ENCODE measurements at regions not wholly inside any gene's neighbourhood (a gene's known extent, or its start where the extent isn't known, plus 50 kb on each side); places are given as distances from the start of the nearest gene placed in this dataset.

DNA sequence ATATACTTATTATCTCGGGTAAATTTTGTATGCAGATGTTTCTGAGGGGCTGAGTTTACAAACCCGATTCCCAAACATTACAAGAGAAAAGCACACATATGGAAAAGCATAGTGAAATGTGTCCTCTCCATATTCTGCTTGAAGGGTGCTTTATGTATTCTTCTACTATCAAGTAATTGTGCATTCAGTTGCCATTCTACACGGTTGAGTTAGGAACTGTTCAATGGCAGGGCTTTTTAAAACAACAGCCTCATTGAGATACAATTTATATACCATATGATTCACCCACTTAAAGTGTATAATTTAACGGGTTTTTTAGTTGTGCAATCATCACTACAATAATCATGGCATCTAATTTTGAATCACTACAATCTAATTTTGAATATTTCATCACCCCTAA is 138.4 kb upstream of the DLGAP1 start:
- 88% methylated on average over 1 of the region's 4 CpGs for WGBS

DNA sequence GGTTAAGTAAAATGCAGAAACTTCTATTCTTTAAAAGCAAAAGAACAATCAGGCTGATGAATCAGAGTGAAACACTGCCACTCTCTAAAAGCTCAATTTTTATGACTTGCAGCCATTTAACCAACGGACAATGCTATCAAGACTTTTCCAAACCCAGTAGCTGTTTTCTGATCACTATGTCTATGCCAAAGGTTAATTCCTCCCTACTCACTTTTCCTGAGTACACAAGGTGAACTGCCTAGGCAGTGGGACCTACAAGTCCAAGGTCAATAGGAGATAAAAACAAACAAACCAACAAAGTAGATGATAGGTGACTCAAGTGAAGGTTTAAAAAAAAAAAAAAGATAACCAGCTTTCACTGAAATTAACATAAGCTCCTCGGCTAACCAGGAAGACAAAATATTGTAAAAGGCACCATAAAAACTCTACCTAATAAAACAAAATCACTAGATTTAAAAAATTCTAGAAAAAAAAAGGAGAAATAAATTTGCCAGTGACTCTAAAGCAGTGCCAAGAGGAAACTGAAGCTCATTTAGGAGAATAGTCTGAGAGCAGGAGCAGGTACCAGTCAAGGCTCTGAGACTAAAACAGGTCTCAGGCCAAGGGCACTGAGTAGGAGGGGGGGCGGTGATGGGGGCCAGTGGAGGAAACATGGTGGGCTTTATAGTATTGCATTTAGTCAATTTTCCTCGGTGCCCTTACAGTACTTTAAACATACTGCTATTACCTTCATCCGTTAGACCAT is 134.1 kb upstream of the DLGAP1 start:
- Histone ChIP-seq H3K27ac (ENCODE audit: low read length, poor library complexity, severe bottlenecking) (no peak overlapping the region), H3K4me1 (ENCODE audit: control insufficient read depth, insufficient read depth, low read depth, low read length) (no peaks in the 10 kb centered on the region), H2BK15ac (ENCODE audit: low read depth, poor library complexity, severe bottlenecking) (no peak overlapping the region), H2AK5ac (ENCODE audit: low read length, severe bottlenecking) (no peak overlapping the region), H3K79me1 (replicated peaks; ENCODE audit: low read length, poor library complexity, severe bottlenecking) (no peaks in the 10 kb centered on the region), H3K14ac (ENCODE audit: low read length in 2 of 2) (no peak overlapping the region), H3K27me3 (ENCODE audit: control insufficient read depth in 1 of 2, insufficient read depth in 1 of 2, low read length in 2 of 2) (no peaks in the 10 kb centered on the region), H4K91ac (ENCODE audit: low read length) (no peak overlapping the region), H4K8ac (ENCODE audit: low read length) (no peak overlapping the region), H3K9ac (ENCODE audit: low read length) (no peak overlapping the region), H3K23ac (ENCODE audit: low read length in 2 of 2) (no peak overlapping the region), H2BK5ac (ENCODE audit: low read depth, low read length, poor library complexity, severe bottlenecking) (no peak overlapping the region), H3K4me3 (ENCODE audit: insufficient read depth in 1 of 2, low read depth in 1 of 2, low read length in 2 of 2) (no peak overlapping the region), H2BK12ac (ENCODE audit: low read length in 2 of 2) (no peak overlapping the region), H2AFZ (ENCODE audit: low read depth, low read length) (no peak overlapping the region), H3K18ac (ENCODE audit: low read depth in 1 of 2, low read length in 2 of 2) (no peak overlapping the region), H3K4ac (ENCODE audit: low read depth in 1 of 2, low read length in 2 of 2) (no peak overlapping the region), H3K36me3 (ENCODE audit: control insufficient read depth in 1 of 2, insufficient read depth in 2 of 2, low read depth in 1 of 2, low read length in 2 of 2) (no peaks in the 10 kb centered on the region), H3K4me2 (ENCODE audit: low read length, poor library complexity, severe bottlenecking) (no peak overlapping the region), H3K9me3 (ENCODE audit: control insufficient read depth, low read length) (no peaks in the 10 kb centered on the region), H2BK120ac (ENCODE audit: low read depth, low read length) (no peak overlapping the region)
- DNase-seq: no peak
- WGBS: 39% methylated on average over 2 of the region's 5 CpGs

More for the DNA sequence above, 138.4 kb upstream of the DLGAP1 start:
- no peak overlapping the region for H3K27ac ChIP-seq (ENCODE audit: low read length, poor library complexity, severe bottlenecking)
- no peak overlapping the region for H2BK12ac ChIP-seq (ENCODE audit: low read length in 2 of 2)
- DNase-seq: no peak
- no peak overlapping the region for H2BK15ac ChIP-seq (ENCODE audit: low read depth, poor library complexity, severe bottlenecking)
- no peaks in the 10 kb centered on the region for H3K79me1 ChIP-seq (replicated peaks; ENCODE audit: low read length, poor library complexity, severe bottlenecking)
- no peak overlapping the region for H4K91ac ChIP-seq (ENCODE audit: low read length)
- H3K4me3 ChIP-seq (ENCODE audit: insufficient read depth in 1 of 2, low read depth in 1 of 2, low read length in 2 of 2): no peak overlapping the region
- no peaks in the 10 kb centered on the region for H3K27me3 ChIP-seq (ENCODE audit: control insufficient read depth in 1 of 2, insufficient read depth in 1 of 2, low read length in 2 of 2)
- H3K23ac ChIP-seq (ENCODE audit: low read length in 2 of 2): no peak overlapping the region
- H3K14ac ChIP-seq (ENCODE audit: low read length in 2 of 2): no peak overlapping the region
- no peak overlapping the region for H3K18ac ChIP-seq (ENCODE audit: low read depth in 1 of 2, low read length in 2 of 2)
- no peak overlapping the region for H3K9ac ChIP-seq (ENCODE audit: low read length)
- no peak overlapping the region for H2BK5ac ChIP-seq (ENCODE audit: low read depth, low read length, poor library complexity, severe bottlenecking)
- no peak overlapping the region for H3K4ac ChIP-seq (ENCODE audit: low read depth in 1 of 2, low read length in 2 of 2)
- no peaks in the 10 kb centered on the region for H3K4me1 ChIP-seq (ENCODE audit: control insufficient read depth, insufficient read depth, low read depth, low read length)
- H3K4me2 ChIP-seq (ENCODE audit: low read length, poor library complexity, severe bottlenecking): no peak overlapping the region
- H2AK5ac ChIP-seq (ENCODE audit: low read length, severe bottlenecking): no peak overlapping the region
- no peaks in the 10 kb centered on the region for H3K36me3 ChIP-seq (ENCODE audit: control insufficient read depth in 1 of 2, insufficient read depth in 2 of 2, low read depth in 1 of 2, low read length in 2 of 2)
- H2AFZ ChIP-seq (ENCODE audit: low read depth, low read length): no peak overlapping the region
- no peak overlapping the region for H2BK120ac ChIP-seq (ENCODE audit: low read depth, low read length)
- H4K8ac ChIP-seq (ENCODE audit: low read length): no peak overlapping the region
- peaks cover 3% of the 10 kb centered on the region for H3K9me3 ChIP-seq (ENCODE audit: control insufficient read depth, low read length)

- H3K4me1 ChIP-seq (ENCODE audit: control insufficient read depth, insufficient read depth, low read depth, low read length): no peaks in the 10 kb centered on the region
- H3K79me1 ChIP-seq (replicated peaks; ENCODE audit: low read length, poor library complexity, severe bottlenecking): no peaks in the 10 kb centered on the region
- H3K18ac ChIP-seq (ENCODE audit: low read depth in 1 of 2, low read length in 2 of 2): no peak overlapping the region
- no peak overlapping the region for H3K27ac ChIP-seq (ENCODE audit: low read length, poor library complexity, severe bottlenecking)
- no peak overlapping the region for H3K4ac ChIP-seq (ENCODE audit: low read depth in 1 of 2, low read length in 2 of 2)
- no peaks in the 10 kb centered on the region for H3K36me3 ChIP-seq (ENCODE audit: control insufficient read depth in 1 of 2, insufficient read depth in 2 of 2, low read depth in 1 of 2, low read length in 2 of 2)
- no peak overlapping the region for H2BK5ac ChIP-seq (ENCODE audit: low read depth, low read length, poor library complexity, severe bottlenecking)
- H2BK120ac ChIP-seq (ENCODE audit: low read depth, low read length): no peak overlapping the region
- no peak overlapping the region for H4K91ac ChIP-seq (ENCODE audit: low read length)
- no peak overlapping the region for H3K14ac ChIP-seq (ENCODE audit: low read length in 2 of 2)
- no peak overlapping the region for H3K23ac ChIP-seq (ENCODE audit: low read length in 2 of 2)
- DNase-seq: no peak
- no peak overlapping the region for H3K4me2 ChIP-seq (ENCODE audit: low read length, poor library complexity, severe bottlenecking)
- H3K9ac ChIP-seq (ENCODE audit: low read length): no peak overlapping the region
- H2BK15ac ChIP-seq (ENCODE audit: low read depth, poor library complexity, severe bottlenecking): no peak overlapping the region
- no peak overlapping the region for H2BK12ac ChIP-seq (ENCODE audit: low read length in 2 of 2)
- H3K9me3 ChIP-seq (ENCODE audit: control insufficient read depth, low read length): no peaks in the 10 kb centered on the region
- H3K4me3 ChIP-seq (ENCODE audit: insufficient read depth in 1 of 2, low read depth in 1 of 2, low read length in 2 of 2): no peak overlapping the region
- H4K8ac ChIP-seq (ENCODE audit: low read length): no peak overlapping the region
- no peak overlapping the region for H2AFZ ChIP-seq (ENCODE audit: low read depth, low read length)
- H2AK5ac ChIP-seq (ENCODE audit: low read length, severe bottlenecking): no peak overlapping the region
- H3K27me3 ChIP-seq (ENCODE audit: control insufficient read depth in 1 of 2, insufficient read depth in 1 of 2, low read length in 2 of 2): no peaks in the 10 kb centered on the region
These were observed 132.1 kb upstream of the DLGAP1 start for GRCh38 chr18:4587204-4587603.

GRCh38 chr18:4586731-4587130 is 131.6 kb upstream of the DLGAP1 start:
- Histone ChIP-seq H3K4ac (ENCODE audit: low read depth in 1 of 2, low read length in 2 of 2) (no peak overlapping the region), H3K9ac (ENCODE audit: low read length) (no peak overlapping the region), H2AK5ac (ENCODE audit: low read length, severe bottlenecking) (no peak overlapping the region), H2BK5ac (ENCODE audit: low read depth, low read length, poor library complexity, severe bottlenecking) (no peak overlapping the region), H3K14ac (ENCODE audit: low read length in 2 of 2) (no peak overlapping the region), H2BK12ac (ENCODE audit: low read length in 2 of 2) (no peak overlapping the region), H4K8ac (ENCODE audit: low read length) (no peak overlapping the region), H3K79me1 (replicated peaks; ENCODE audit: low read length, poor library complexity, severe bottlenecking) (no peaks in the 10 kb centered on the region), H2AFZ (ENCODE audit: low read depth, low read length) (no peak overlapping the region), H2BK15ac (ENCODE audit: low read depth, poor library complexity, severe bottlenecking) (no peak overlapping the region), H3K23ac (ENCODE audit: low read length in 2 of 2) (no peak overlapping the region), H2BK120ac (ENCODE audit: low read depth, low read length) (no peak overlapping the region), H3K4me1 (ENCODE audit: control insufficient read depth, insufficient read depth, low read depth, low read length) (no peaks in the 10 kb centered on the region), H3K27me3 (ENCODE audit: control insufficient read depth in 1 of 2, insufficient read depth in 1 of 2, low read length in 2 of 2) (no peaks in the 10 kb centered on the region), H3K27ac (ENCODE audit: low read length, poor library complexity, severe bottlenecking) (no peak overlapping the region), H3K4me2 (ENCODE audit: low read length, poor library complexity, severe bottlenecking) (no peak overlapping the region), H3K4me3 (ENCODE audit: insufficient read depth in 1 of 2, low read depth in 1 of 2, low read length in 2 of 2) (no peak overlapping the region), H3K18ac (ENCODE audit: low read depth in 1 of 2, low read length in 2 of 2) (no peak overlapping the region), H4K91ac (ENCODE audit: low read length) (no peak overlapping the region), H3K36me3 (ENCODE audit: control insufficient read depth in 1 of 2, insufficient read depth in 2 of 2, low read depth in 1 of 2, low read length in 2 of 2) (no peaks in the 10 kb centered on the region), H3K9me3 (ENCODE audit: control insufficient read depth, low read length) (no peaks in the 10 kb centered on the region)
- WGBS: 0% methylated on average over 1 of the region's 2 CpGs
- no peak for DNase-seq

Data from mesenchymal stem cell (in vitro differentiated cells and primary cell).